ENCODE measurements at regions not wholly inside any gene's neighbourhood (a gene's known extent, or its start where the extent isn't known, plus 50 kb on each side); places are given as distances from the start of the nearest gene placed in this dataset.

- no peak for DNase-seq
Observed at GRCh38 chr5:4144411-4145007, 548.9 kb downstream of the IRX1 start.

GRCh38 chr5:4145511-4145910 is 549.9 kb downstream of the IRX1 start:
- no peak for DNase-seq

GRCh38 chr5:4148009-4148408 is 552.4 kb downstream of the IRX1 start:
- no peak for DNase-seq

- no peak for DNase-seq
Observed at GRCh38 chr5:4150067-4150466, 554.4 kb downstream of the IRX1 start.

GRCh38 chr5:4156153-4156552 is 560.5 kb downstream of the IRX1 start:
- DNase-seq: no peak

- DNase-seq: no peak
Observed at GRCh38 chr5:4156889-4157288, 561.3 kb downstream of the IRX1 start.

GRCh38 chr5:4158750-4159447 is 563.3 kb downstream of the IRX1 start:
- DNase-seq: no peak

- no peak for DNase-seq
Observed at GRCh38 chr5:4159681-4160080, 564.0 kb downstream of the IRX1 start.

GRCh38 chr5:4164167-4164566 is 568.5 kb downstream of the IRX1 start:
- DNase-seq: no peak

- no peak for DNase-seq
Observed at GRCh38 chr5:4180703-4181102, 585.1 kb downstream of the IRX1 start.

GRCh38 chr5:4182144-4182543 is 586.5 kb downstream of the IRX1 start:
- no peak for DNase-seq

GRCh38 chr5:4185127-4185526 is 589.5 kb downstream of the IRX1 start:
- DNase-seq: no peak

GRCh38 chr5:4188704-4189103 is 593.1 kb downstream of the IRX1 start:
- no peak for DNase-seq

- DNase-seq: no peak
Observed at GRCh38 chr5:4189317-4189716, 593.7 kb downstream of the IRX1 start.

- DNase-seq: no peak
Observed at GRCh38 chr5:4191041-4191440, 595.4 kb downstream of the IRX1 start.

- no peak for DNase-seq
Observed at GRCh38 chr5:4191703-4192102, 596.1 kb downstream of the IRX1 start.

GRCh38 chr5:4192111-4192510 is 596.5 kb downstream of the IRX1 start:
- DNase-seq: no peak

GRCh38 chr5:4196744-4197143 is 601.1 kb downstream of the IRX1 start:
- DNase-seq: no peak

- no peak for DNase-seq
Observed at GRCh38 chr5:4197151-4197550, 601.5 kb downstream of the IRX1 start.

GRCh38 chr5:4198461-4198860 is 602.8 kb downstream of the IRX1 start:
- DNase-seq: no peak

- no peak for DNase-seq
Observed at GRCh38 chr5:4199049-4199841, 603.6 kb downstream of the IRX1 start.

GRCh38 chr5:4203146-4203545 is 607.5 kb downstream of the IRX1 start:
- no peak for DNase-seq

GRCh38 chr5:4204276-4205141 is 608.9 kb downstream of the IRX1 start:
- DNase-seq: no peak
